ENCODE measurements at regions not wholly inside any gene's neighbourhood (a gene's known extent, or its start where the extent isn't known, plus 50 kb on each side); places are given as distances from the start of the nearest gene placed in this dataset.

- no peaks in the 10 kb centered on the region for H3K36me3 ChIP-seq (ENCODE audit: insufficient read depth, low read length)
- no peaks in the 10 kb centered on the region for H3K4me1 ChIP-seq (ENCODE audit: insufficient read depth, low read length, poor library complexity, severe bottlenecking)
- H3K9me3 ChIP-seq (ENCODE audit: low read length), result no peaks in the 10 kb centered on the region
- BruUV-seq (replicated peaks), result no TSS peak
- no peak overlapping the region for H3K4me2 ChIP-seq (ENCODE audit: low read length)
- DNase-seq (ENCODE audit: low spot score), result no peak
- no peaks in the 10 kb centered on the region for H4K20me1 ChIP-seq (ENCODE audit: insufficient read depth, low read length)
- no peak overlapping the region for H2AFZ ChIP-seq (ENCODE audit: low read length)
- no peaks in the 10 kb centered on the region for H3K79me2 ChIP-seq (ENCODE audit: insufficient read depth, low read depth, low read length)
- ChIA-PET POLR2A (interaction anchor here (0.6 to 1.2 kb wide), 5 partner anchors 12 to 1089 kb away, joined by 3 to 4 read pairs (median 3); no protein-coding TSS in a partner anchor), CTCF (ENCODE audit: unreplicated experiment) (no interaction called here)
- TF ChIP-seq CTCF (conservative IDR thresholded peaks at IDR 0.05; ENCODE audit: low read length), result no peak
- TF ChIP-seq EZH2phosphoT487 (IDR thresholded peaks at IDR 0.05; ENCODE audit: borderline replicate concordance, low read depth, low read length), result no peak
- H3K9me2 ChIP-seq (ENCODE audit: insufficient read depth, low read length), result no peaks in the 10 kb centered on the region
- no peak overlapping the region for H3K4me3 ChIP-seq (ENCODE audit: low read depth, low read length, poor library complexity, severe bottlenecking)
- H3K27ac ChIP-seq (ENCODE audit: low read depth, low read length, poor library complexity, severe bottlenecking), result no peak overlapping the region
- intact Hi-C loops (cut with micrococcal nuclease; ENCODE audit: unreplicated experiment), result no loop called here
Observed at GRCh38 chr2:194730266-194730665, 926.8 kb upstream of the SLC39A10 start.

GRCh38 chr2:194725169-194725568, 931.9 kb upstream of the SLC39A10 start:
- H3K27ac ChIP-seq (ENCODE audit: low read depth, low read length, poor library complexity, severe bottlenecking), result no peak overlapping the region
- no peak overlapping the region for H3K4me2 ChIP-seq (ENCODE audit: low read length)
- H3K4me1 ChIP-seq (ENCODE audit: insufficient read depth, low read length, poor library complexity, severe bottlenecking), result no peaks in the 10 kb centered on the region
- intact Hi-C loops (cut with micrococcal nuclease; ENCODE audit: unreplicated experiment), result no loop called here
- H3K9me3 ChIP-seq (ENCODE audit: low read length), result no peaks in the 10 kb centered on the region
- ChIA-PET CTCF (ENCODE audit: unreplicated experiment) (no interaction called here), POLR2A (interaction anchor here (0.6 to 1.0 kb wide), 2 partner anchors 62 to 1040 kb away, joined by 3 read pairs; no protein-coding TSS in a partner anchor)
- no peak for DNase-seq (ENCODE audit: low spot score)
- no peak overlapping the region for H2AFZ ChIP-seq (ENCODE audit: low read length)
- H3K9me2 ChIP-seq (ENCODE audit: insufficient read depth, low read length), result no peaks in the 10 kb centered on the region
- no TSS peak for BruUV-seq (replicated peaks)
- TF ChIP-seq CTCF (conservative IDR thresholded peaks at IDR 0.05; ENCODE audit: low read length), result no peak
- H4K20me1 ChIP-seq (ENCODE audit: insufficient read depth, low read length), result no peaks in the 10 kb centered on the region
- H3K36me3 ChIP-seq (ENCODE audit: insufficient read depth, low read length), result no peaks in the 10 kb centered on the region
- no peak overlapping the region for H3K4me3 ChIP-seq (ENCODE audit: low read depth, low read length, poor library complexity, severe bottlenecking)
- no peaks in the 10 kb centered on the region for H3K79me2 ChIP-seq (ENCODE audit: insufficient read depth, low read depth, low read length)

GRCh38 chr2:194723446-194723845, 933.6 kb upstream of the SLC39A10 start:
- no peak for TF ChIP-seq EZH2phosphoT487 (IDR thresholded peaks at IDR 0.05; ENCODE audit: borderline replicate concordance, low read depth, low read length)
- TF ChIP-seq CTCF (conservative IDR thresholded peaks at IDR 0.05; ENCODE audit: low read length), result no peak
- intact Hi-C loops (cut with micrococcal nuclease; ENCODE audit: unreplicated experiment), result no loop called here
- Histone ChIP-seq H2AFZ (ENCODE audit: low read length) (no peak overlapping the region), H3K36me3 (ENCODE audit: insufficient read depth, low read length) (no peaks in the 10 kb centered on the region), H3K4me2 (ENCODE audit: low read length) (no peak overlapping the region), H3K9me3 (ENCODE audit: low read length) (no peaks in the 10 kb centered on the region), H3K27ac (ENCODE audit: low read depth, low read length, poor library complexity, severe bottlenecking) (no peak overlapping the region), H3K4me3 (ENCODE audit: low read depth, low read length, poor library complexity, severe bottlenecking) (no peak overlapping the region), H4K20me1 (ENCODE audit: insufficient read depth, low read length) (no peaks in the 10 kb centered on the region), H3K9me2 (ENCODE audit: insufficient read depth, low read length) (no peaks in the 10 kb centered on the region), H3K4me1 (ENCODE audit: insufficient read depth, low read length, poor library complexity, severe bottlenecking) (no peaks in the 10 kb centered on the region), H3K79me2 (ENCODE audit: insufficient read depth, low read depth, low read length) (no peaks in the 10 kb centered on the region)
- no peak for DNase-seq (ENCODE audit: low spot score)
- POLR2A ChIA-PET, result no interaction called here
- BruUV-seq (replicated peaks), result no TSS peak
- CTCF ChIA-PET (ENCODE audit: unreplicated experiment), result no interaction called here
